22Rv1 (cell line): ENCODE measurements at regions not wholly inside any gene's neighbourhood (a gene's known extent, or its start where the extent isn't known, plus 50 kb on each side); places are given as distances from the start of the nearest gene placed in this dataset.

Experiments
- CTCF ChIP-seq: fragments of 450-650 bp; IDR thresholded peaks from 2 replicates; pipeline ENCODE4 v1.5.1; 2017; ENCODE audit warnings: mild to moderate bottlenecking
- ZFX ChIP-seq: fragments of 450-650 bp; IDR thresholded peaks from 2 replicates; pipeline ENCODE4 v1.6.1; 2017; ENCODE audit warnings: antibody characterized with exemption, borderline replicate concordance

- TF ChIP-seq CTCF = no peak
- TF ChIP-seq ZFX = no peak
Observed at GRCh38 chr20:40293740-40294139, 395.3 kb downstream of the MAFB start.
